ENCODE measurements at regions not wholly inside any gene's neighbourhood (a gene's known extent, or its start where the extent isn't known, plus 50 kb on each side); places are given as distances from the start of the nearest gene placed in this dataset.

- no peak for TF ChIP-seq CTCF (IDR thresholded peaks at IDR 0.05; ENCODE audit: extremely low read depth, low read depth, low read length)
- no peak overlapping the region for H3K4me2 ChIP-seq (ENCODE audit: insufficient read depth, low read length)
- no peaks in the 10 kb centered on the region for H3K9me3 ChIP-seq (ENCODE audit: low read depth, low read length)
- no peak for DNase-seq (ENCODE audit: insufficient read length, low spot score, missing footprints)
- H3K79me2 ChIP-seq (ENCODE audit: insufficient read depth, low read length), result no peaks in the 10 kb centered on the region
- H3K4me1 ChIP-seq (ENCODE audit: insufficient read depth, low read length), result no peaks in the 10 kb centered on the region
- H3K4me3 ChIP-seq (ENCODE audit: insufficient read depth, low read length), result no peak overlapping the region
- no peaks in the 10 kb centered on the region for H4K20me1 ChIP-seq (ENCODE audit: insufficient read depth, low read length)
- no peaks in the 10 kb centered on the region for H3K27me3 ChIP-seq (ENCODE audit: insufficient read depth, low read length)
- H2AFZ ChIP-seq (ENCODE audit: low read length), result no peak overlapping the region
- H3K36me3 ChIP-seq (ENCODE audit: insufficient read depth, low read length), result no peaks in the 10 kb centered on the region
- H3K27ac ChIP-seq (ENCODE audit: low read depth, low read length), result no peak overlapping the region
These were observed 486.9 kb downstream of the CDH8 start for GRCh38 chr16:61549327-61549726.

- H2AFZ ChIP-seq (ENCODE audit: low read length), result no peak overlapping the region
- no peaks in the 10 kb centered on the region for H4K20me1 ChIP-seq (ENCODE audit: insufficient read depth, low read length)
- TF ChIP-seq CTCF (IDR thresholded peaks at IDR 0.05; ENCODE audit: extremely low read depth, low read depth, low read length), result no peak
- no peak overlapping the region for H3K4me3 ChIP-seq (ENCODE audit: insufficient read depth, low read length)
- H3K27me3 ChIP-seq (ENCODE audit: insufficient read depth, low read length), result no peaks in the 10 kb centered on the region
- no peaks in the 10 kb centered on the region for H3K4me1 ChIP-seq (ENCODE audit: insufficient read depth, low read length)
- no peaks in the 10 kb centered on the region for H3K9me3 ChIP-seq (ENCODE audit: low read depth, low read length)
- H3K36me3 ChIP-seq (ENCODE audit: insufficient read depth, low read length), result no peaks in the 10 kb centered on the region
- DNase-seq (ENCODE audit: insufficient read length, low spot score, missing footprints), result no peak
- no peaks in the 10 kb centered on the region for H3K79me2 ChIP-seq (ENCODE audit: insufficient read depth, low read length)
- H3K4me2 ChIP-seq (ENCODE audit: insufficient read depth, low read length), result no peak overlapping the region
- H3K27ac ChIP-seq (ENCODE audit: low read depth, low read length), result no peak overlapping the region
These were observed 488.6 kb downstream of the CDH8 start for GRCh38 chr16:61547626-61548025.

GRCh38 chr16:61544165-61544564, 492.1 kb downstream of the CDH8 start:
- TF ChIP-seq CTCF (IDR thresholded peaks at IDR 0.05; ENCODE audit: extremely low read depth, low read depth, low read length), result no peak
- Histone ChIP-seq H4K20me1 (ENCODE audit: insufficient read depth, low read length) (no peaks in the 10 kb centered on the region), H3K4me3 (ENCODE audit: insufficient read depth, low read length) (no peak overlapping the region), H2AFZ (ENCODE audit: low read length) (no peak overlapping the region), H3K4me2 (ENCODE audit: insufficient read depth, low read length) (no peak overlapping the region), H3K79me2 (ENCODE audit: insufficient read depth, low read length) (no peaks in the 10 kb centered on the region), H3K4me1 (ENCODE audit: insufficient read depth, low read length) (no peaks in the 10 kb centered on the region), H3K9me3 (ENCODE audit: low read depth, low read length) (no peaks in the 10 kb centered on the region), H3K27me3 (ENCODE audit: insufficient read depth, low read length) (no peaks in the 10 kb centered on the region), H3K27ac (ENCODE audit: low read depth, low read length) (no peak overlapping the region), H3K36me3 (ENCODE audit: insufficient read depth, low read length) (no peaks in the 10 kb centered on the region)
- no peak for DNase-seq (ENCODE audit: insufficient read length, low spot score, missing footprints)

GRCh38 chr16:61540216-61540615, 496.0 kb downstream of the CDH8 start:
- no peaks in the 10 kb centered on the region for H3K9me3 ChIP-seq (ENCODE audit: low read depth, low read length)
- H4K20me1 ChIP-seq (ENCODE audit: insufficient read depth, low read length), result no peaks in the 10 kb centered on the region
- H3K4me3 ChIP-seq (ENCODE audit: insufficient read depth, low read length), result no peak overlapping the region
- H3K4me1 ChIP-seq (ENCODE audit: insufficient read depth, low read length), result no peaks in the 10 kb centered on the region
- DNase-seq (ENCODE audit: insufficient read length, low spot score, missing footprints), result no peak
- H3K4me2 ChIP-seq (ENCODE audit: insufficient read depth, low read length), result no peak overlapping the region
- no peaks in the 10 kb centered on the region for H3K79me2 ChIP-seq (ENCODE audit: insufficient read depth, low read length)
- H3K36me3 ChIP-seq (ENCODE audit: insufficient read depth, low read length), result no peaks in the 10 kb centered on the region
- H2AFZ ChIP-seq (ENCODE audit: low read length), result no peak overlapping the region
- H3K27me3 ChIP-seq (ENCODE audit: insufficient read depth, low read length), result no peaks in the 10 kb centered on the region
- no peak overlapping the region for H3K27ac ChIP-seq (ENCODE audit: low read depth, low read length)
- no peak for TF ChIP-seq CTCF (IDR thresholded peaks at IDR 0.05; ENCODE audit: extremely low read depth, low read depth, low read length)
